GM21825 (cell line): ENCODE measurements at regions not wholly inside any gene's neighbourhood (a gene's known extent, or its start where the extent isn't known, plus 50 kb on each side); places are given as distances from the start of the nearest gene placed in this dataset.

Source experiments
- ATAC-seq: cut with Tn5 transposase; IDR thresholded peaks from one replicate; pipeline ENCODE4 v1.9.1; 2021; ENCODE audit warnings: mild to moderate bottlenecking, moderate library complexity; ENCODE audit not compliant: unreplicated experiment

DNA sequence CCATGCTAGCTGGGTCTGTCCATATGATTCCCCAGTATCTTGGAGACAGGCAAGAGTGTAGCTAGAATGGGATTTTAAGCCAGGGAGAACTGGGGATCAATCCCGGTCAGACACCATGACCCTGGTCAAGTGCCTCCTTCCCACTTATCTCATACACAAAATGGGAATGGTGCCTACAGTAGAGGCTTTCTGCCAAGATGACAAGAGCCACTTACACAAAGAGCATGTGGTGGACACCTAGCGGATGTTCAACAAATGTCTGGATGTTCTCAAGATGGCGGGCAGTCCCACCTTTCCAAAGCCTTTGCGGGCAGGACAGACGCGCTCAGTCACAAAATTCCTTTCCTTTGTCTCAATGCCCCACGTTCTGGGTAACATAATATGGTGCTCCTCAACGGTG lies 57.3 kb downstream of the MAF start:
- ATAC-seq = no peak

DNA sequence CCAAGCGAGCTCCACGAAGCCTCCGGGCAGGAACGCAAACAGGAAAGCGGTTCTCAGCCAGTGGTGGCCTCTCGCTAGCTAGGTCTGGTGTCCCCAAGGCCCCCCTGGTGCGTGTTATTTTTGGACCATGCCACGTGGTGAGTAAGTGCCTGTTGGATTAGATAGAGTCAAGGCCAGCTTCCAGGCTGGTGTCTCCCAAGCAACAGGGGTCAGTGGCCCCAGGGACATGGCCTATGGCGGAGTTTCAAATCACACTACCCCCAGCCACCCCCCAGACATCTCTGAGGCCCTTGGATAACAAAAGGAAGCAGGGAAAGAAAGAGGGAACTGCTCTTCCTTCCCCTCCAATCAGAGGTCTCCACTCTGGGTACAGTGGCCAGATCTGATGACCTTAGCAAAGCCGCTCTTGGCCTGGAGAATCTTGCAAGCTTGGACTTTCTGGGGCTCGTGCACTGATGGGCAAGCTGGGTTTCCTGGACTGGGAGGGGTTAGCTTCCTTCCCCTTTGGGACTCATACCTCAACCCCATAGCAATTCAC lies 58.2 kb downstream of the MAF start:
- ATAC-seq = no peak

DNA sequence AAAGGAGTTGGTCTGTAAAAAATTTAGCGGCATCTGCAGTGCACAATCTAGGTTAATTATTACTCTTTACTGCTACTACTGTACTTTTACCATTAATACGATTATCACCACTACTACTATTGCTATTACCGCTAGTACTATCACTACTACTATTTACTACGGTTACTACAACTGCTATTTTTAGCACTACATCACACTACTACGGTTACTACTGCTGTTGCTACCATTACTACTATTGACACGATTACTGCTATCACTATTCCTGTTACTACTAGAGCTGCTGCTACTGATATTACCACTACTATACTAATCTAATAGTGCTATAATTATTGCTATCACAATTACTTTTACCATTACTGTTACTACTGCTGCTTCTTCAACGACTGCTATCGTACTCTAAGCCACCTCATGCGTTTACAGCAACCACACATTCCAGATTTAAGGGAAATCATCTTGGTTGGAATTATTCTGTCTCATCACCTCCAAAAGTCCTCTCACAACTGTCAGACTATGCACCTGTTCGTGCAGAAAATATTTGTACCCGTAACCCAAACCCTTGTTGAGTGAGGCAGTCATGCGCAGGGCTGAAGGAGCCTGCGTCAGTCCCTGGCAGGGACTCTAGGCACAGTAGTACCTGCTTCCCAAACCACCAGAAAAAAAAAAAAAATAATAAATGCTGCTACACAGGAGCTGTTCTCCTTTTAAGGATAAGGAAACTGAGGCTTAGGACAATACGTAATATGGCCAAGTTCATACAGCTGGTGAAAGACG lies 59.5 kb downstream of the MAF start:
- ATAC-seq = no peak

DNA sequence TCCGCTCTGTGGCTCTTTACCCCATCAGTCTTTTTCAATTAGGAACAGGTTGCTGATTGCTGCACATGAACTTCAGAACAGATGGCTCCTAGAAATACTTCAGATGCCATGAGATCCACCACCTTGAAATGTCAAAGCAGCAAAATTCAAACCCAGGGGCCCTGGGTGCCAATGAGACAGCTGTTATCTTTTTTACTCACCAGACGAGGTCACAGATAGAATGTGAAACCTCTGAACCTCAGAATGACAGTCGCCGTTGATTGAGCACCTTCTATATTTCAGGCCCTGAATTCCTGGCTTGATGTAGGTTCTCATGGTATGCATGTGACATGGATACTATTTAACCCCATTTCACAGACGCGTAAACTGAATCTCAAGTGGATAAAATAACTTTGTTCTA lies 63.0 kb downstream of the MAF start:
- no peak for ATAC-seq

DNA sequence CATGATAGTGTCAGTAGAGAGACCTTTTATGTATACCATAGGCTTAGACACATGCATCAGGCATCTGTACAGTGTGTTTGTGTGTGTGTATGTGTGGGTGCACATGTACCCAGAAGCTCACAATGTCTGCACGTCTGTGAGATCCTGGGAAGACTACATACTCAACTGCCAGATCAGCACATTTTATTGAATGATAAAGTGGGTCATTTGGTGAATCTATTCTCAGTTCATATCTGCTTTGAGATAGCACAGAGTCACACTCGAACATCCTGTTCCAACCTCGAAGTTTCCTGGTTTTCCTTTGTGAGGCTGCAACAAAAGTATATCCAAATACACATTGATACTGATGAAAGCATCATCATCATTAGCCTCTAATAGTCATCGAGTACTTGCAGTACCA lies 63.6 kb downstream of the MAF start:
- ATAC-seq = no peak

DNA sequence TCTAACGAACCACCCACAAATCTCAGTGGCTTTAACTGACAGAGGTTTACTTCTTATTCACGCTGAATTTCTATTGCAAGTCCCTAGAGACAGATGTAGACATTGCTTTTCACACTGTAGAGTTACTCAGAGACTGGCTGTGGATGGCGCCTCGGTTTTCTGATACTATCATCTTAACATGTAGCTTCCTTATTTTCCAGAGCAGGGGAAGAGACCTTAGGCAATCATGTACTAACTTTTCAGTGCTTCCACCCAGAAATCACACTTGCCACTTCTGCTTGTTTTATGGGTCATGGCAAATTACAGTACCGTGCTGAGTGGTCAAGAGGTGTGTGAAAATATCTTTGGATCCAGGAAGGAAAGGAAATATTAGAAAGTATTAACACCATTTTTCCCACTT lies 65.4 kb downstream of the MAF start:
- ATAC-seq = no peak

DNA sequence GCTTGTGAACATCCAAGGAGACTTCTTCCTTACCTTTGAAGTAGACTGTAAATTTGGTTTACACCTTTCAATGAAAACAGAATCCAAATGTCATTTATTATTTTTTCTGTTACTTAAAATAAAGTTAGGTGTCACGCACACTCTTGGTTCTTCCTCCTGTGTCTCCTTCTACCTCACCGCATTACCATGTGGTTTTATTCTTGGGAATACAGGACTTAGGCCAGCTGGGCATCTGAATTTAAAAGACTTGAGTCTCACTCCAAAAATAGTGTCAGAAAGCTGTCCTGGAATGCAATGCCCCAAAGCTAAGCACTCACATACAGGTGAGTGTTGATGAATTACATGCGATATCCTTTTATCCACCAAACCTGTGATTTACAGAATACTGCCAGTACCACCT lies 66.4 kb downstream of the MAF start:
- ATAC-seq = no peak

DNA sequence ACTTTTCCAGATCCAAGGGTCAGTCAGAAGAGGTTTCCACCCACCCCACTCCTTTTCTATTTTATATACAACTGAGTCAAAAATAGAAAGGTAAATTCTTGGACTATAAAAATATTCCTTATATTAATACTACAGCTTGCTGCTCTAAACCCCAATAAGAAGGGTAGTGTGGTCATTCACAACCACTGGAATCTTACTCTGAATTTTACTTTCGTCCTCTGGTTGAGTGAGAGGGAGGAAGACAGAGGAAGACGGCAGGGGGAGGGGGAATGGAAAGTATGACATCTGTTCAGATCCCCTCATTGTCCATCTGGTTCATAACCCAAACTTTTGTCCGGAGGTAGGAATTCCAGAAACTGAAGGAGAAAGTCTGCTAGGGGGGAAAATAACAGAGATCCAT lies 67.2 kb downstream of the MAF start:
- ATAC-seq = no peak

DNA sequence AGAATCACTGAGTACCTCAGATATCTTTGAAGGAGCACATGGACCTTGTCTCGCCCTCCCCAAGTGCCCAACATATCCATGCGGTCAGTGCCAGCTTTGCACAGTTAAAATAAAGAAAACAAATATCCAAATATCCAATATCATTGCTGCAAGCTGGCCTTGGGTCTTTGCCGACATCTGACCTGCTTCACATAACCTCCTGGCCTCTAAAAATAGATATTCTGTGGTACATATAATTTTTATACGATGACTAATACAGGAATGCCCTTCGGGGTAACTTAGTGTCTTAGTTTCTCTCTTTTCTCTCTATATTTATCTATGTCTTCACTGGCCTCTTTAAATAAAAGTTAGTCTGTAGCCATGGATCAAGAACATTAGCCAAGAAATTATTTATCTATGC lies 67.8 kb downstream of the MAF start:
- no peak for ATAC-seq

DNA sequence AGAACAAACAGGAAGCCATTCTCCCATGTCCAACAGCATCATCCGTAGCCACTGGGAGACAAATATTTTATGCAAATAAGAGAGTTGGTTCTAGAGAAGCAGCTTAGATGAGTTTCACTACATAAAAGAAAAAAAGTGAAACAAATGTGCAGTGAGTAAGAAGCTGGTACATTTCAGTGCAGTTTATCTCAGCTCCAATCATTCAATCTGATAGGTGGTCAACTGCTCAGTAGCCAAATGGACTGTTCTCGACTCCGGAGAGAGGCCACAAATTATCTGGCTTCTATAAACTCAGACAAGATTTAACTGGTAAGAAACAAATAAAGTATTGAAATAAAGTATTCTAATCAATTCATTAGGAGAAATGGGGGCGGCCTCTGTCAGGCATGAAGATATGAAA lies 68.3 kb downstream of the MAF start:
- no peak for ATAC-seq

DNA sequence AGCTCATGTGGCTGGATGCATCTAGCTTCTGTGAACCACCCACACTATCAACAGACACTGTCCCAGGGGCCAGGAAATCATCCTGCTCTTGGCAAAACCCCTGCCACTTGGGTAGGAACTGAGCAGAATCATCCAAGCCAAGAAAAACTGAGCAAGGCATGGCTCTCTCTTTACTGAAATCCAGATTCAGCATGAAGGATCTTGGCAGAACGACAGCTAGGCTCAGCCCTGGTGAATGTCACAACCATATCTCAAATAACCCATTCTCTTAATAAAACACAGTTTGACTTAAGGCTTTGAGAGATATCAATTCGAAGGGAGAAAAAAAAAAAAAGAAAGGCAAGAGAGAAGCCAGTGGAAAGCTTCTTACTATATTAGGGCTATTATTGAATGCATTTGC lies 72.2 kb downstream of the MAF start:
- ATAC-seq = no peak

DNA sequence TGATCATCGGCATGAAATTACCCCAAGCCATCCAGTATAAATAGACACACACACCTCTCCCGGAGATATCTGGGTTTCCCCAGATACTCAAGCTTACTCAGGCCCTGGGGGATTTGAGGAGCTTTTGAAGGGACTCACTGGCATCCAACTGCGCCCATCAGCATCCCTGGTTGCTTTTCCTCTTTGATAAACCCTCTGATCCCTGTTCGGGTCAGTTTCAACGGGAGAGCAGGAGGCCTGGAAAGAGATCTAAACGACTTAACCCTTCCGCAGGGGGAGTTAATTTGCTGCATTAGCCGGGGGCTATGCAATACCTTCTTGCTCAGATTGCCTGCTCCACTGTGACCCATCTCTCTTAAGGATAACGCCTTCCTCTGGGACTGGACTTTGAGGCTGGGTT lies 76.6 kb downstream of the MAF start:
- no peak for ATAC-seq

DNA sequence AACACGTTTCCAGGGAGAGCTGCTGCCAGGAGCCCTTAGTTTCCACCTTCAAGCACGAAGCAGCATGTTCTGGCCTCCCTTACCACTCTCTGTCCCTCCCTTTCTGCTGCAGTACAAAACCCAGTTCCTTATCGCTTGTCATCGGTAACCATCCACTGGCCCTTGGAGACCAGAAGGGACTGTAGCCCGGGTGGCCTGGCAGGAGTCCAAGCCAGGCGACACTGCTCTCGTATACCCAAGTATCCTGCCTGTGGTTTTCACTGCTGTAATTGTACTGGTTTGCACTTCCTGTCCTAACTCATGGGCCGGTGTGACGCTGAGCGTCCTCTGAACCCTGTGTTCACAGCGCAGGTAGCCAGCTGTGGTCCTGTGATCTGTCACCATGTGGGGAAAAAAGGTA lies 81.1 kb downstream of the MAF start:
- ATAC-seq = no peak

DNA sequence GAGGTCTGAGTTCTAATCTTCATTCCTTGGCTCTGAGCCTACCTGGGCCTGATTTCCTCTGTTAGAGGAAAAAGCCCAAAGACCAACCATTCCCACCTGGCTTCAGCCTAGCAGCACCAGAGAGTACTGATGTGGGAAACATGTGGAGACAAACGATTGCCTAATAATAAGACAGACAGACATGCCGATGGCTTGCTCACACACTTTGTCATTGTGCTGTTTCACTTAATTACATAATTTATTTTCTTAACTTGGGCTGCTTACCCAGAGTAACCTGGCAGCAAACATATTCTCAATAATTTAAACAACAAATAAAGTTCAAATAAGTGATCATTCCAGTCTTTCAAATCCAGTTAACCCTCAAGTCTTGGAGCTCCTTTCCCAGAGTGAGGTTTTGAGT lies 83.4 kb downstream of the MAF start:
- ATAC-seq = no peak

DNA sequence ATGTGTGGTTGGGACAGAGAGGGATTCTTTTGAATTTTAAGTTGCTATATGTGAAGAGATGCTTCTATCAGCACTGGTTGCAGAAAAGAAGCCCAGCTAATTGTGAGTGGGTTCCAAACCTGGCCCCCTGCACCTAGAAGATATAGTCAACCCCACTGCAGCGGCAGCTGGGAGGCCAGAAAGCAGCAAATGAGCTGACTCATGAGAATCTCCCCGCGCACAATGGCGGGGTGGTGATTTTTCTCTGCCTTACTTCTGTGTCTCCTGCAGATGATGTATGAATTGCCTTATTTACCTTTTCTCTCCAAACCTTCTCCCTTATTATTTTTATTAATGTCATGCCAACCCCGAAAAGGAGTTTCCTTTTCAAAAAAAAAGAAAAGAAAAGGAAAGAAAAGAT lies 89.7 kb downstream of the MAF start:
- ATAC-seq = no peak

DNA sequence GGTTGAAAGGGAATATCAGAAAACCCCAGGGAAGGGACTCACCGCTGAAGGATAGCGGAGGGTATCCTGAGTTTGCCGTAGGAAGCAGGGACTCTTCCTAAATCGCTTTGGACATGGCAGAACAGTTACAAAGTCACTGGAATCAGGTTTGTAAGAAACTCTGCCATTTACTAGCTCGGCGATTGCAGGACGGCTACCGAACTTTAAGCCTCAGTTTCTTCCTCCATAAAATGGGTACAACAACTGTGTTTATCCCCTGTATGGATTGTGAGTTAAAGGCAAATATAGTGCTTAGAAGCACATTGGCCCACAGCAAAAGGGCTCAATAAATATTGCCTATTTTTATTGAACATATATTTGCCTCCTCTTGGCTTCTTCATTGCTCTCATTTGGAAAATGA lies 90.6 kb downstream of the MAF start:
- ATAC-seq = no peak

DNA sequence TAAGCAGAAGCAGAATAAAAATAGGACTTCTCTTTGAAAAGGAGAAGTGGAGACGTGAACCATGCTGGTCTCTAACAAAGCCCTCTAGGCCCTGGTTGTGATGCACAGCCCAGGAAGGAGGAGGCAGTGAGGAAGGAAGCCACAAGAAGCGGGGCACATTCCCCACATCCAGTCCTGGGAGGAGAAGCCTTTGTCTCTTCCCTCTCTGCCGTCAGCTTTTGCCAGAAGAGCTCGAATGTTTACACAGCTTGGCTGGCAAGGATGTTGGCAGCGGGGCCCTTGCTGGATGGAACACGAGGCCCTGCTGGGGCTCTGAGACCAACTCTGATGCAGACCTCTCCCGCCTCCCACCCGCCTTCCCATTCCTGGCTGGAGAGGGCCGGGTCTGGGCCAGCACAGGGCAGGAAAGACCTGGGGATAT lies 91.3 kb downstream of the MAF start:
- no peak for ATAC-seq

DNA sequence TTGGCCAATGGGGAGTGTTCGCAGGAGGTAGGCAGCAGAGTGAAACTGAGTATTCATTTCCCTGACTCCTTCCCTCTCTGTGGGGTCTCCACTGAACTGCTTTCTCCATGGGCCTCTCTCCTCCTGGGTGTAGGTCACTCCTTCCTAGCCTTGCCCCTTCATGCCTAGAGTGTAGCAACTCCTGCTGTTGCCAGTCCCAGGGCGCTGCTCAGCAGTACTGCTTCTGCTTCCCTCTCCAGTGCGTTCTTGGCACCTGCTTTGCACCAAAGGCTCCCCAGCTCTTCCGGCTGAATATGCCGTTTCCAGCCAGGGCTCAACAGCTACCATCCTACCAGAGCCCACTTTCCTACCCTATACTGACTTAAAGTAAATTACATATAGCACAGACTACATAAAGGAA lies 92.2 kb downstream of the MAF start:
- ATAC-seq = no peak

DNA sequence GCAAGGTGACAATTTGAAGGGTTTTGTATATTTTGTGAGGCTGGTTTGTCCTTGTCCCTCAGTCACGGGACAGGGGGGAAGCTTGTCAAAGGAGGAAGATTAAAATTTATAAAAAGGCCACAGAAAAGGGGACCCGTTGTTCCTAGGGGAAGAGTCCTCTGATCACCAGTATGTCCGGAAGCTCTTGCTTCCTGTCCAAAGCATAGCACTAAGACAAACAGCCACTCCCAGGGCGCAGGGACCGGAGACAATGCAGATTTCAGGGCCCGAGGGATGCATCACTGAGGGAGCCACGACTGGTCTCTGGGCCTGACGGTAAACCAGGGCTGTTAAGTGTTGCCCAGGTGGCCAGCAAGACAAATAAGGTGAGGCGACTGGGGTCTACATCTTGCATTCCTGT lies 95.2 kb downstream of the MAF start:
- no peak for ATAC-seq

DNA sequence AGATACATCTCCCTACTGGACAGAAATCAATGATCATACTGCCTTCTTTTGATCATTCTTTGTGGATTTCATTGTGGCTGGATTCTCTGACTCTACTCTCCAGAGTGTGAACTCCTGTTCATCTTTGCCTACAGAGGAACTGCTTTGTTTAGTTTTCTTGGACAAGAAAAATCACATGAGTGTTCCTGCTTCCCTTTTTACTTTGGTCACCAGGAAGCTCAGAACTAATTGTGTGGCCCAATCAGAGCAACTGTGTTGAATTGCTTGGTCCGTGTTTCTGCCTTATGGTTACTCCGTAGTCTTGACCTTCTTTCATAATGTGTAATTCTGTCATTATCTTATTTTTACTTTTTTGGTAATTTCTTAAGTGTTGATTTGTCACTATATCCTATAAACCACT lies 97.0 kb downstream of the MAF start:
- ATAC-seq = no peak

DNA sequence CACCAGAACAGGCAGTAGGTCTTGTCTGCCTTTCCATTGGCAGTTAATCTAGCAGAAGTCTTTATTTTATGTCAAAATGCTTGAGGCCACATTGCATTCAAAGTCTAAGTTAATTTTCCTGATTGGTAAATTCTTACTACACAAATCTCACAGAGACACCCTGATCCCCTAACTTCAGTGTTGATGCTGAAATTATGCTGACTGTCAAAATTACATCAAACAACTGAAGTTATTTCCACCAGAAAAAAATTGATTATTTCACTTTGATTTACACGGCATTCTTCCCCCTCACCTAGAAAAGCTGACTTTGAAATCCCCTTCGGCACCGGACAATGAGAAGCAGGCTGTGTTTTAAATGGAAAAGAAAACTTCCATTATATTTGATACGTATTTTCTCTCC lies 99.1 kb downstream of the MAF start:
- no peak for ATAC-seq

DNA sequence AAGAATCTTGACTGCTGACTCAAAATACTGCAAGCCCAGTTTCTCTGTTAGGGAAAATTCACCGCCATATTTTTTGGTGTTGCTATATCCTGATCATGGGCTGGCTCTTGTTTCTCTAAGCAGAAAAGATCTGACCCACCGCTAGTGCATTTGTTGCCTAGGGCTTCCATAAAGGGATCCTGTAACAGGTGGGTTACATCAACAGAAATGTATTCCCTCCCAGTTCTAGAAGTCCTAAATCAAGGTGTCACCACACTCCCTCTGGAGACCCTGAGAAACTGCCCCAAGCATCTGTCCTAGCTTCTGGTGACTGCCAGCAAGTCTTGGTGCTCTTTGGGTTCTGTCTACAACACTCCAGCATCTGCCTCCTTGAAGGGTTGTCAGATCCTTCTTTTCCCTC lies 99.7 kb downstream of the MAF start:
- ATAC-seq = no peak

DNA sequence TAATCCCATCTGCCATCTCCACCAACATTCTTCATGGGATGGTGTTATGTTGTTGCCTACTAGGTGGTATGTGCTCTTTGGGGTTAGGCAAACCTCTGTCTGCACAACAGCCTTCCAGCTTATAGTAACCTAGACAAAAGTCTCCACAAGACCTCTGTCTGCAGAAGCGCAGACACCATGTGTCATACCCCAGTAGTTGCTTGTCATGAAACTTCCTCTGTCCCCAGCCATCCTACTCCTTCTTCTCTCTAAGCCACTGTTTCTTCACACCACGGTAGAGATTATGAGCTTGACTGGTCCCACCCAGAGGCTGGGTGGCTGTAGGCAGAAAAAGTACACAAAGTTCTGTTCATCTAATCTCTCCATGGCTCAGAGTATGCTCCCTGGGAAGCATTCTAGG lies 100.3 kb downstream of the MAF start:
- no peak for ATAC-seq
